ENCODE measurements at regions not wholly inside any gene's neighbourhood (a gene's known extent, or its start where the extent isn't known, plus 50 kb on each side); places are given as distances from the start of the nearest gene placed in this dataset.

GRCh38 chr11:109785198-109785597 lies 308.0 kb upstream of the ZC3H12C start:
- Histone ChIP-seq H3K27me3 (no peaks in the 10 kb centered on the region), H3K36me3 (no peaks in the 10 kb centered on the region), H3K27ac (no peak overlapping the region), H3K9me3 (no peaks in the 10 kb centered on the region), H3K9ac (ENCODE audit: low read depth in 2 of 2, low read length in 2 of 2) (no peak overlapping the region), H3K4me3 (no peak overlapping the region), H3K4me1 (no peaks in the 10 kb centered on the region)
- DNase-seq: no peak
- TF ChIP-seq CTCF (IDR thresholded peaks at IDR 0.05): no peak
- intact Hi-C loops (cut with DNase I): no loop called here

GRCh38 chr11:109785714-109786113 lies 307.5 kb upstream of the ZC3H12C start:
- Histone ChIP-seq H3K27ac (no peak overlapping the region), H3K9me3 (no peaks in the 10 kb centered on the region), H3K36me3 (no peaks in the 10 kb centered on the region), H3K4me1 (no peaks in the 10 kb centered on the region), H3K27me3 (no peaks in the 10 kb centered on the region), H3K4me3 (no peak overlapping the region), H3K9ac (ENCODE audit: low read depth in 2 of 2, low read length in 2 of 2) (no peak overlapping the region)
- intact Hi-C loops (cut with DNase I): no loop called here
- no peak for DNase-seq
- no peak for TF ChIP-seq CTCF (IDR thresholded peaks at IDR 0.05)

GRCh38 chr11:109788948-109789490 lies 304.2 kb upstream of the ZC3H12C start:
- Histone ChIP-seq H3K4me1 (no peaks in the 10 kb centered on the region), H3K9me3 (no peaks in the 10 kb centered on the region), H3K27ac (no peak overlapping the region), H3K9ac (ENCODE audit: low read depth in 2 of 2, low read length in 2 of 2) (no peak overlapping the region), H3K27me3 (no peaks in the 10 kb centered on the region), H3K36me3 (no peaks in the 10 kb centered on the region), H3K4me3 (no peak overlapping the region)
- no peak for TF ChIP-seq CTCF (IDR thresholded peaks at IDR 0.05)
- intact Hi-C loops (cut with DNase I): no loop called here
- DNase-seq: no peak

GRCh38 chr11:109789901-109790300 lies 303.3 kb upstream of the ZC3H12C start:
- H3K4me3 ChIP-seq: no peak overlapping the region
- H3K4me1 ChIP-seq: no peaks in the 10 kb centered on the region
- no peak overlapping the region for H3K9ac ChIP-seq (ENCODE audit: low read depth in 2 of 2, low read length in 2 of 2)
- TF ChIP-seq CTCF (IDR thresholded peaks at IDR 0.05): no peak
- H3K9me3 ChIP-seq: no peaks in the 10 kb centered on the region
- H3K36me3 ChIP-seq: no peaks in the 10 kb centered on the region
- no peak overlapping the region for H3K27ac ChIP-seq
- no peaks in the 10 kb centered on the region for H3K27me3 ChIP-seq
- intact Hi-C loops (cut with DNase I): no loop called here
- no peak for DNase-seq

GRCh38 chr11:109791337-109791736 lies 301.9 kb upstream of the ZC3H12C start:
- Histone ChIP-seq H3K27me3 (no peaks in the 10 kb centered on the region), H3K4me3 (no peak overlapping the region), H3K4me1 (no peaks in the 10 kb centered on the region), H3K9ac (ENCODE audit: low read depth in 2 of 2, low read length in 2 of 2) (no peak overlapping the region), H3K9me3 (no peaks in the 10 kb centered on the region), H3K27ac (no peak overlapping the region), H3K36me3 (no peaks in the 10 kb centered on the region)
- intact Hi-C loops (cut with DNase I): no loop called here
- no peak for DNase-seq
- TF ChIP-seq CTCF (IDR thresholded peaks at IDR 0.05): no peak
